ENCODE measurements at regions not wholly inside any gene's neighbourhood (a gene's known extent, or its start where the extent isn't known, plus 50 kb on each side); places are given as distances from the start of the nearest gene placed in this dataset.
"Not testable (repeated sequence)": the region's sequence is repeated elsewhere in the genome, so short reads cannot be mapped to it uniquely, and the experiment has no call there.

DNA sequence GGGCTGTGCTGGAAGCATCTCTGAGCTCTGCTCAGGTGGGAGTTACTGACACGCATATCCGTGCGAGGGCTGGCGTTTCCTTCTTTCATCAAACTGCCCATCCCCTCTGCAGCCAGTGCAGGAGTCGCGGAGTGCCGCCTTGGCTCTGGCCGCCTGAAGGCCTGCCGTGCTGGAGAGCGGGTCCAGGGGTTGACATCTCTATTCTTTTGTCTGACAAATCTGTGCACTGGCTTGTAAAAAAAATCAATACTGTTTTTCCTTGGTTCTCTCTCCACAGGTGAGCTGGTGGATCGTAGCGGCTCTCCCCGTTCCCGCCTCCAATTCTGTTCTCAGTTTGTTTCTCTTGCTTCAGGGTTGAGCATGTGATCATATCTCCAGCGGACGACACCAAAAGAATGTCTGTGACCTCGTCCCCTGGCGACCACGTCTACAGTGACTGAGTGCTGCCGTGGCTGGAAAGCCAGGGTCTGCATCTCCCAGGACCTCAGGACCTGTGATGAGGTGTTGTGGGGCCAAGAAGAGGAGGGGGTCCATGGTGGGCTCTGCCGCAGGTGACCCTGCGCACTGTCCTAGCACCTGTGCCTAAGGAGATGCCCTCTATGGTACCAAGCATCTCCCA lies 214.3 kb upstream of the IRX4 start:
- H3K27me3 Mint-ChIP-seq, result peaks cover 6% of the 10 kb centered on the region
- H3K9me3 Mint-ChIP-seq, result no peaks in the 10 kb centered on the region
- DNase-seq (no peak), ATAC-seq (no peak)
- no peaks in the 10 kb centered on the region for H3K36me3 Mint-ChIP-seq (ENCODE audit: low read depth)
- no peaks in the 10 kb centered on the region for H3K4me1 Mint-ChIP-seq
- no peak overlapping the region for H3K27ac Mint-ChIP-seq
- no peak overlapping the region for H3K4me3 Mint-ChIP-seq

DNA sequence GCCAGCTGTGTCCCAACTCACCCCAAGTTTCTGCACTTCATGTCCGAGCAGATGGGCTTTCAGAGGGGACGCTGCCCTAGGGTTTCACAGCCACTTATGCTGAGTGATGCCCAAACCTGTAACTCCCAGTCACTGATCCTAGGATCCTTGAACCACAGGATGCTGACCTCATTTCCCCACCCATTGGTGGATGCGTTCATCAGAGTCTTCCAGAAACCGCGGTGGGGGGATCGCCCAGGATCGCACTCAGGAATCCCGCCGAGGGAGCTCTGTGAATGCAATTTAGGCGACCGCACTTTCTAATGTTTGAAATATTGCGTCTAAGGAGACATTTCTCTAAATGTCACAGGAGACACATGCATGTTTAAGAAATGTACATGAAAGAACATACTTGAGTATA lies 212.3 kb upstream of the IRX4 start:
- Mint-ChIP-seq H3K36me3 (ENCODE audit: low read depth) (no peaks in the 10 kb centered on the region), H3K4me1 (no peaks in the 10 kb centered on the region), H3K9me3 (no peaks in the 10 kb centered on the region), H3K4me3 (no peak overlapping the region), H3K27me3 (peaks cover 6% of the 10 kb centered on the region), H3K27ac (no peak overlapping the region)
- no peak for DNase-seq
- ATAC-seq, result no peak

DNA sequence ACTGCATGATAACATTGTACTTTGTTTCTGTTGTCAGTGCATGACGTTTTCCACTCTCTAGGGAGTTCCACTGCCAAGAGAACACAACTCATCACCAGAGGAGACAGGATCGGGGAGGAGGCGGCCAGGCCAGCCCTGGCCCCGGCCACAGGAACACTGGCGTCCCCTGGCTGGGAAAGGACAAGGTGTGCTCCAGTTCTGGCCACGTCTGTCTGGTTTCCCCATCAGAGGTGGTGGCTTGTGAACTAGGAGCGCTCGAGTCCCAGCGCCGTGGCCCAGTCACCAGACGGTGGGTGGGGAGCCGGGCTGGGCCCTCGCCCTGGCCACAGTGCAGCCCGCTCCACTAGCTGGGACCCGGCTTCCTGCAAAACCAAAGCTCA lies 211.9 kb upstream of the IRX4 start:
- no peaks in the 10 kb centered on the region for H3K36me3 Mint-ChIP-seq (ENCODE audit: low read depth)
- H3K4me3 Mint-ChIP-seq, result no peak overlapping the region
- no peaks in the 10 kb centered on the region for H3K4me1 Mint-ChIP-seq
- peaks cover 6% of the 10 kb centered on the region for H3K27me3 Mint-ChIP-seq
- ATAC-seq (no peak), DNase-seq (no peak)
- no peak overlapping the region for H3K27ac Mint-ChIP-seq
- no peaks in the 10 kb centered on the region for H3K9me3 Mint-ChIP-seq

DNA sequence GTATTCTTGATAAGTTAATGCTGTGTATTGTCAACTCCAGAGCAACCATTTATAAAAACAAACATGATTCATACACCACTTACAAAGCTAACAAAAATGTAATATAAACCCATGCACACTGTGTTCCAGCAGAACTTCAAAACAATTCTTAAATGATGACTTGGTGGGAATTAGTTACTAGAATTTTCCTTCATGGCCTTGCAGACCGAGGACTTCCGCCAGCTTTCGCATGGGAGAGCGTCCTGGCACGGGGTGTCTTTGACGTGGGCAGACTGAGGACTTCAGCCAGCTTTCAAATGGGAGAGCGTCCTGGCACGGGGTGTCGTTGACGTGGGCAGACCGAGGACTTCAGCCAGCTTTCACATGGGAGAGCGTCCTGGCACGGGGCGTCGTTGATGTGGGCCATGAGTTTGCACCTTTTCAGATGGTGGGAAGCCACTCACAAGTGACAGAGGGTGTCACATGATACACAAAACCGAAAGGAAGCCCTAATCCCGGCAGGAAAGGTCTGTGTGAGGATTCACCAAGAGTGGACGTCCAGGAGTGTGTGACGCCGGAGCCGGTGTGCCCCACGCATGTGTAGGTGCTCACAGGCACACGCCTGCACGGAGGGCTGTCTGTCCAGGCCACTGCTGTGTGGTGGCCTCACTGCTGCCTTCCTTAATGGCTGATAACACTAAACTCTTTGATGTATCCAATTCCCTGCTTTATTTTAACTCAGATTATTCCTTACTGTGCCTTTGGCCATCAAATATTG lies 211.3 kb upstream of the IRX4 start:
- Mint-ChIP-seq H3K36me3 (ENCODE audit: low read depth) (no peaks in the 10 kb centered on the region), H3K4me1 (no peaks in the 10 kb centered on the region), H3K27me3 (peaks cover 11% of the 10 kb centered on the region), H3K4me3 (no peak overlapping the region), H3K27ac (no peak overlapping the region), H3K9me3 (no peaks in the 10 kb centered on the region)
- DNase-seq, result no peak
- no peak for ATAC-seq

DNA sequence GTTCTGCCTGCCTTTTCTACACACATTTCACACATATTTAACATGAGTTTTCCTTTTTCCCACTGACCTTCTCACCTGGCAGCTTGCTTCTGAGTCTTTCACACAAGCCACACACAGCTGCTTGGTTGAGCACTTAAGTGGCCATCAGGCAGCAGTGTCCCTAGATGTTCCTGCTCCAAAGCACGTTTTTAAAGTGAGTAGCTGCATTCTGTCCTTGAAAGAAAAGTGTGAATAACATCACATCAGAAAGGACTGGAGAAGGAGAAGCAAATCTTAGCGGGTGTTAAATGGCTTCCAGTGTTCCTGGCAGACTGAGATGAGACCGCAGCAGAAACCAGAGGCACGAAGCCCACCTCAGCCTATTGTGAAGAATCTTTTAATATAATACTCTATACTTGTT lies 209.2 kb upstream of the IRX4 start:
- no peaks in the 10 kb centered on the region for H3K4me1 Mint-ChIP-seq
- no peak overlapping the region for H3K27ac Mint-ChIP-seq
- DNase-seq (no peak), ATAC-seq (no peak)
- H3K27me3 Mint-ChIP-seq, result peaks cover 7% of the 10 kb centered on the region
- no peaks in the 10 kb centered on the region for H3K9me3 Mint-ChIP-seq
- no peak overlapping the region for H3K4me3 Mint-ChIP-seq
- H3K36me3 Mint-ChIP-seq (ENCODE audit: low read depth), result no peaks in the 10 kb centered on the region

DNA sequence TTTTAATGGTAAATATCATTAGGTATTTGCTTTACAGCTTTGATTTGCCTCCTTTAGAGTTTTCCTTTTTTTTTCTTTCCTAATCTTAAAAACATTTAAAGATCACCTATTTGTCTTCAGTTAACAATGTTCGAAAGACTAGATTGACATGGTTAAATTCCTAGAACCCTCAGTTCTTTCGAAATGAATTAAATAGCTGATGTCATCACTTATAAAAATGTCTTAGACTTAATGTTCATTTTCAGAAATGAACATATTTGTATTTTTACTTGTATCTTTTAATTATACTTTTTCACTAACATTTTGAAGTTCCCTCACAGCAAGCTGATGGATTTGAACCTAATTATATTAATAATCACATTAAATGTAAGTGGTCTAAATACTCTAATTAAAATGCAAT lies 205.3 kb upstream of the IRX4 start:
- no peaks in the 10 kb centered on the region for H3K36me3 Mint-ChIP-seq (ENCODE audit: low read depth)
- ATAC-seq, result no peak
- no peaks in the 10 kb centered on the region for H3K9me3 Mint-ChIP-seq
- H3K27me3 Mint-ChIP-seq, result peaks cover 21% of the 10 kb centered on the region
- no peak for DNase-seq
- H3K4me3 Mint-ChIP-seq, result no peak overlapping the region
- H3K4me1 Mint-ChIP-seq, result no peaks in the 10 kb centered on the region
- no peak overlapping the region for H3K27ac Mint-ChIP-seq

DNA sequence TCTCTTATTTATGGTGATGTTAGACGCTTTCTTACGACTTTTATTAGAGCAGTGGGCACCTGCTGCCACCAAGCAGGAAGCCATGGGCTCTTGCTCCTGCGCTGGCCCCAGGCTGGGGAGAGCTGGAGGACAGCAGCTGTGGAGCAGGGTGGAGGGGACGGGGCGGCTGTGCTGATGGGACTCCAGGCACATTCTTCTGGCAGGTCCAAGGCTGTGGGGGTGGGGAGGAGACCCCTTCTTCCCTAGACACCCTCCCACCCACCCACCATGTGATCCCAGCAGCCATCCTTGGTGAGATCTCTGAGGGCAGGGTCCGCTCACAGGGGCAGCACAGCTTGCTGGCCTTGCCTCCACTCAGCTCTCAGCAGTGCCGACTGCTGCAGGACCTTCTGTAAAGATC lies 192.6 kb upstream of the IRX4 start:
- H3K27me3 Mint-ChIP-seq, result peaks cover 8% of the 10 kb centered on the region
- H3K4me3 Mint-ChIP-seq, result no peak overlapping the region
- H3K36me3 Mint-ChIP-seq (ENCODE audit: low read depth), result no peaks in the 10 kb centered on the region
- H3K4me1 Mint-ChIP-seq, result no peaks in the 10 kb centered on the region
- no peak overlapping the region for H3K27ac Mint-ChIP-seq
- DNase-seq (no peak), ATAC-seq (no peak)
- no peaks in the 10 kb centered on the region for H3K9me3 Mint-ChIP-seq

DNA sequence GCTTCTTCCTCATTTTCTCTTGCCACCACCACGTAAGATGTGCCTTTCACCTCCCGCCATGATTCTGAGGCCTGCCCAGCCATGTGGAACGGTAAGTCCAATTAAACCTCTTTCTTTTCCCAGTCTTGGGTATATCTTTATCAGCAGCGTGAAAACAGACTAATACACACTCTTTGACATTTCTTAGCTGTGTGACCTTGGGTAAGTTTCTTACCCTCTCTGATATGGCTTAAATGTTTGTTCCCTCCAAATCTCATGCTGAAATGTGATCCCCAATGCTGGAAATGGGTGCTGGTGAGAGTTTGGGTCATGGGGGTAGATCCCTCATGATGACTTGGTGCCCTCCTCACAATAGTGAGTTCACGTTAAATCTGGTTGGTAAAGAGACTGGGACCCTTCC lies 188.8 kb upstream of the IRX4 start:
- Mint-ChIP-seq H3K27ac (no peak overlapping the region), H3K4me3 (no peak overlapping the region), H3K9me3 (no peaks in the 10 kb centered on the region), H3K36me3 (ENCODE audit: low read depth) (no peaks in the 10 kb centered on the region), H3K27me3 (peaks cover 2% of the 10 kb centered on the region), H3K4me1 (no peaks in the 10 kb centered on the region)
- ATAC-seq (no peak), DNase-seq (no peak)

DNA sequence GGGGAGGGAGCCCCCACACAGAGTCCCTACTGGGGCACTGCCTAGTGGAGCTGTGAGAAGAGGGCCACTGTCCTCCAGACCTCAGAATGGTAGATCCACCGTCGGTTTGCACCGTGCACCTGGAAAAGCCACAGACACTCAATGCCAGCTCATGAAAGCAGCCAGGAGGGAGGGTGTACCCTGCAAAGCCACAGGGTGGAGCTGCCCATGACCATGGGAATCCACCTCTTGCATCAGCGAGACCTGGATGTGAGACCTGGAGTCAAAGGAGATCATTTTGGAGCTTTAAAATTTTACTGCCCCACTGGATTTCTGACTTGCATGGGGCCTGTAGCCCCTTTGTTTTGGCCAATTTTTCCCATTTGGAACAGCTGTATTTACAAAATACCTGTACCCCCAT lies 188.1 kb upstream of the IRX4 start:
- H3K4me3 Mint-ChIP-seq; H3K36me3 Mint-ChIP-seq (ENCODE audit: low read depth); H3K9me3 Mint-ChIP-seq; H3K4me1 Mint-ChIP-seq; ATAC-seq; H3K27me3 Mint-ChIP-seq; H3K27ac Mint-ChIP-seq; DNase-seq: not testable (repeated sequence)

DNA sequence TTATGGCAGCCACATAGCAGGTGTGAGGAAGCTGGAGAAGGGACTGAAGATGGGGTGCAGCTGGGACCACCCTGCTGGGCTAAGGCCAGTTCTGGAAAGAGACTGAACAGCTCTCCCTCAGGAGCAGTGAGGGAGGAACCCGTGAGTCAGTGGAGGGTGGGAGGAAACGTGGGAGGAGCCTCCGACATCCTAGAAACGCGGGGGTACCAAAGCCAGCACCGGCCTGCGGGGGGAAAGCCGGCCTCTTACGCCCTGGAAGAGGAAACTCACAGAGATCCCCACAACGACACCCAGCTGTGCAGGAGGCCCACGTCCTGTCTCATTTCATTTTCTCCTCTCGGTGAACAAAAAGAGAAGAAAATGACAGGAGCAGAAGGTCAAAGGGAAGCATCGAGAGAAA lies 185.8 kb upstream of the IRX4 start:
- no peak overlapping the region for H3K27ac Mint-ChIP-seq
- DNase-seq, result no peak
- no peak overlapping the region for H3K4me3 Mint-ChIP-seq
- H3K9me3 Mint-ChIP-seq, result no peaks in the 10 kb centered on the region
- no peaks in the 10 kb centered on the region for H3K4me1 Mint-ChIP-seq
- ATAC-seq, result no peak
- no peaks in the 10 kb centered on the region for H3K36me3 Mint-ChIP-seq (ENCODE audit: low read depth)
- peaks cover 5% of the 10 kb centered on the region for H3K27me3 Mint-ChIP-seq

DNA sequence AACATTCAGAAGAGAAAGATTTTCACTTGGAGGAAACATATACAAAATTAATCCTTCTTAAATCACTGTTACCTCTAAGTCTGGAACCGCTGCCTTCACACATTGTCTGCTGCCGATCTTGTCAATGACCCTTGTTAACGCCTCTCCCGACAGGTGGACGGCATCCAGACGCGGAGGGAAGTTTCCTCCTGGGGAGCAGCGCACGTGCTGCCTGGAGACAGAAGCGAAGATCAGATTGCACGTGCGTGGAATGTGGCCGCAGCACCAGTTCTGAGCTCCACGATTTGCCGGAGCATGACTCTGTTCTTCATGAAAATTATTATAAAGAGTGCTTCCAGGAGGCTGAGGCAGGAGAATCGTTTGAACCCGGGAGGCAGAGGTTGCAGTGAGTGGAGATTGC lies 183.6 kb upstream of the IRX4 start:
- no peak for DNase-seq
- Mint-ChIP-seq H3K27ac (no peak overlapping the region), H3K4me3 (no peak overlapping the region), H3K36me3 (ENCODE audit: low read depth) (no peaks in the 10 kb centered on the region), H3K4me1 (no peaks in the 10 kb centered on the region), H3K27me3 (peaks cover 14% of the 10 kb centered on the region), H3K9me3 (no peaks in the 10 kb centered on the region)
- ATAC-seq, result no peak

DNA sequence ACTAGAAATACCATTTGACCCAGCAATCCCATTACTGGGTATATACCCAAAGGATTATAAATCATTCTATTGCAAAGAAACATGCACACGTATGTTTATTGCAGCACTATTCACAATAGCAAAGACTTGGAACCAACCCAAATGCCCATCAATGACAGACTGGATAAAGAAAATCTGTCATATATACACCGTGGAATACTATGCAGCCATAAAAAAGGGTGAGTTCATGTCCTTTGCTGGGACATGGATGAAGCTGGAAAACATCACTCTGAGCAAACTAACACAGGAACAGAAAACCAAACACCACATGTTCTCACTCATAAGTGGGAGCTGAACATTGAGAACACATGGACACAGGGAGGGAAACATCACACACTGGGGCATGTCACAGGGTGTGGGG lies 180.7 kb upstream of the IRX4 start:
- H3K4me3 Mint-ChIP-seq; H3K27ac Mint-ChIP-seq; H3K36me3 Mint-ChIP-seq (ENCODE audit: low read depth); DNase-seq; H3K9me3 Mint-ChIP-seq; H3K4me1 Mint-ChIP-seq; ATAC-seq: not testable (repeated sequence)
- peaks cover 16% of the 10 kb centered on the region for H3K27me3 Mint-ChIP-seq

DNA sequence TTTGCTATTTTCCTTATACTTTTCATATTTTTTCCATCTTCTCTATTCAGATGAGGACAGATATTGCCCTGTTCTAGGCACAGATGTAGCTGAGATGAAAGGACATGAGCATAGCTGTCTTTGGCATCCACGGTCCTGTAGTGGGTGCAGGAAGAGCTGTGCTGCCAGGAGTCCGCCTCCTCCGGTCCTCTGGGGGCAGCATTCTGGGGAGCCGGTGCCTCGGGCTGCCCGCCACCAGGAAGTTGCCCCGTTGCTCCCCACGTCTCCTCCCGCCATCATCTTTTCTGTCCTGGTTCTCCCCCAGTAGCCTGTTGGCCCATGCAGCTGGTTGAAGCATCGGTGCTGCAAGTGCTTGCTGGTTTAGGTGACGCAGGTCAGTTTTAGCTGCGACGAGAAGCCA lies 170.0 kb upstream of the IRX4 start:
- ATAC-seq (no peak), DNase-seq (no peak)
- H3K27me3 Mint-ChIP-seq, result peaks cover 14% of the 10 kb centered on the region
- H3K4me3 Mint-ChIP-seq, result no peak overlapping the region
- no peaks in the 10 kb centered on the region for H3K9me3 Mint-ChIP-seq
- H3K4me1 Mint-ChIP-seq, result no peaks in the 10 kb centered on the region
- H3K36me3 Mint-ChIP-seq (ENCODE audit: low read depth), result no peaks in the 10 kb centered on the region
- H3K27ac Mint-ChIP-seq, result no peak overlapping the region

DNA sequence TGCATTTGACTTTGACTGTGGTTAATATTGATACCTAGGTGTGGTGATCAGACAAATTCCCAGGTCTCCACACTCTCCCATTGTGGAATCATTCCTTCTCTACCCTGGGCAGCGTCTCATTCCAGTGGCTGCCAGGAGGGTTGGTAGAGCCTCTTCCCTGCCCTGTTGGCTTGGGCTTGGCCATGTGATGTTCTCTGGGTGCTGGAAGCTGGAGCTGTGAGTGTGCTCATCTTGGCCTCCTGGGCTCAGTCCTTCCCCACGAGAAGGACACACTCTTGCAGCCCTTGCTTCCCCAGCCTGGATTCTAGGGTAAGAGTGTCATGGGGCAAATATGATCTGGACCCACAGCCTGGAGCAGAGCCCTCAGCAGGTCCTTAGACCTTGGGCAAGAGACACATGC lies 167.2 kb upstream of the IRX4 start:
- peaks cover 16% of the 10 kb centered on the region for H3K27me3 Mint-ChIP-seq
- H3K4me3 Mint-ChIP-seq, result no peak overlapping the region
- H3K36me3 Mint-ChIP-seq (ENCODE audit: low read depth), result no peaks in the 10 kb centered on the region
- DNase-seq (no peak), ATAC-seq (no peak)
- no peaks in the 10 kb centered on the region for H3K4me1 Mint-ChIP-seq
- H3K27ac Mint-ChIP-seq, result no peak overlapping the region
- H3K9me3 Mint-ChIP-seq, result peaks cover 9% of the 10 kb centered on the region

DNA sequence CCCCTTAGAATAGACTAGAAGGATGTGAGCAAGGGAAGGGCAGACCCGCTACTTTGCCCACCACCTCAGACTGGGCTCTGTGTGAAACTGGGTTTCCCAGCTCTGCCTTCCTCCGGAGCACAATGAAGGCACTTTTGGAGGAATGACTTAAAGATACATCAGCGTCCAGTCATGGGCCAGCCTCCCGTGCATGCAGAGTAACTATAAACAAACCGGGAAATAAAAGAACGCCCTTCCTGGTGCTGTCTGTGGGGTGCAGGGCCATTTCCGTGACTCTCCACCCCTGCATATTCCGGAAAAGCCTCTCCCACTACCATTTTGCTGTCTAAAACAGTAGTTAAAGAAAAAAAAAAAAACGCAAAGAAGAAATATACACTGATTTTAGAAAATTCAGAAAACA lies 165.9 kb upstream of the IRX4 start:
- Mint-ChIP-seq H3K27me3 (peaks cover 24% of the 10 kb centered on the region), H3K4me3 (no peak overlapping the region)

More for the DNA sequence above, 165.9 kb upstream of the IRX4 start:
- peaks cover 9% of the 10 kb centered on the region for H3K9me3 Mint-ChIP-seq
- no peaks in the 10 kb centered on the region for H3K36me3 Mint-ChIP-seq (ENCODE audit: low read depth)
- H3K4me1 Mint-ChIP-seq, result no peaks in the 10 kb centered on the region
- ATAC-seq (no peak), DNase-seq (no peak)
- H3K27ac Mint-ChIP-seq, result no peak overlapping the region
